CD4-positive, alpha-beta memory T cell (primary cell): ENCODE measurements at regions not wholly inside any gene's neighbourhood (a gene's known extent, or its start where the extent isn't known, plus 50 kb on each side); places are given as distances from the start of the nearest gene placed in this dataset.
A peak's percentile ranks its signal among the peaks of the same experiment; 100 is the strongest.

Source experiments
- CTCF ChIA-PET: fragments of 350-600 bp; sonication (Branson Sonifier 250); formaldehyde crosslinking; loops from one replicate; lab custom pipeline; 2021; ENCODE audit warnings: inconsistent platforms; ENCODE audit not compliant: partially characterized antibody; lab: Charles Lee
- POLR2A ChIA-PET: fragments of 350-600 bp; sonication (Branson Sonifier 250); formaldehyde crosslinking; loops from one replicate; lab custom pipeline; 2021; ENCODE audit not compliant: partially characterized antibody; lab: Charles Lee
- DNase-seq, 5 donors: peaks; one replicate each; pipeline versions ENCODE4 v3.0.0 to v3.0.0-alpha.2; 2020 to 2022; ENCODE audit warnings: mixed read lengths in 1 of 5
- H3K27ac ChIP-seq: one replicate; pipeline ENCODE4 v1.7.0; 2013; ENCODE audit warnings: low read depth, low read length
- H3K27me3 ChIP-seq: 2 replicates; pipeline ENCODE4 v1.7.0; 2013; ENCODE audit warnings: mild to moderate bottlenecking, low read length, moderate library complexity; ENCODE audit not compliant: insufficient read depth
- H3K36me3 ChIP-seq: 2 replicates; pipeline ENCODE4 v1.7.0; 2013; ENCODE audit warnings: mild to moderate bottlenecking, low read length, moderate library complexity; ENCODE audit not compliant: insufficient read depth
- H3K4me1 ChIP-seq: 2 replicates; pipeline ENCODE4 v1.7.0; 2013; ENCODE audit warnings: mild to moderate bottlenecking, low read length, moderate library complexity; ENCODE audit not compliant: insufficient read depth
- H3K4me3 ChIP-seq, 2 donors: one replicate each; pipeline ENCODE4 v1.7.0; 2013; ENCODE audit warnings: low read length in 2 of 2, mild to moderate bottlenecking in 1 of 2
- H3K9me3 ChIP-seq, 2 donors: one replicate each; pipeline ENCODE4 v1.7.0; 2013; ENCODE audit warnings: low read length in 2 of 2, control low read depth in 1 of 2; ENCODE audit not compliant: control insufficient read depth in 1 of 2
- H3K27ac Mint-ChIP-seq, 7 donors: one replicate each; pipeline ENCODE4 v1.8.0; 2020 to 2021; ENCODE audit warnings: mixed read lengths in 7 of 7, mild to moderate bottlenecking in 6 of 7, inconsistent platforms in 3 of 7, moderate library complexity in 3 of 7
- H3K27me3 Mint-ChIP-seq, 2 donors: one replicate each; pipeline ENCODE4 v1.8.0; 2020 to 2021; ENCODE audit warnings: mixed read lengths in 2 of 2
- H3K36me3 Mint-ChIP-seq, 2 donors: one replicate each; pipeline ENCODE4 v1.8.0; 2020 to 2021; ENCODE audit warnings: mixed read lengths in 2 of 2, inconsistent platforms in 1 of 2, mild to moderate bottlenecking in 1 of 2
- H3K4me1 Mint-ChIP-seq, 4 donors: one replicate each; pipeline ENCODE4 v1.8.0; 2020 to 2021; ENCODE audit warnings: mixed read lengths in 4 of 4, mild to moderate bottlenecking in 1 of 4
- H3K4me3 Mint-ChIP-seq, 8 donors: one replicate each; pipeline ENCODE4 v1.8.0; 2020 to 2021; ENCODE audit warnings: mixed read lengths in 8 of 8, mild to moderate bottlenecking in 7 of 8, moderate library complexity in 6 of 8, inconsistent platforms in 3 of 8
- H3K9me3 Mint-ChIP-seq, 8 donors: one replicate each; pipeline ENCODE4 v1.8.0; 2020 to 2021; ENCODE audit warnings: mixed read lengths in 8 of 8, mild to moderate bottlenecking in 5 of 8, inconsistent platforms in 3 of 8, moderate library complexity in 1 of 8
- intact Hi-C: fragments of 100-400 bp; cut with micrococcal nuclease; formaldehyde crosslinking; loops from one replicate; pipeline ENCODE4 v1.15.1; 2023

GRCh38 chr10:29946953-29947700 is 112.3 kb downstream of the JCAD start:
- no peaks in the 10 kb centered on the region for H3K9me3 ChIP-seq
- intact Hi-C loops, result no loop called here
- Mint-ChIP-seq H3K4me1 (no peaks in the 10 kb centered on the region), H3K36me3 (no peaks in the 10 kb centered on the region), H3K4me3 (no peak overlapping the region), H3K9me3 (no peaks in the 10 kb centered on the region), H3K27me3 (peaks cover 1 to 2% of the 10 kb centered on the region in 2 donors), H3K27ac (no peak overlapping the region)
- no peak overlapping the region for H3K4me3 ChIP-seq
- DNase-seq, result no peak
- no peak overlapping the region for H3K27ac ChIP-seq
- CTCF ChIA-PET, result no interaction called here
- POLR2A ChIA-PET, result no interaction called here
- no peaks in the 10 kb centered on the region for H3K27me3 ChIP-seq
- no peaks in the 10 kb centered on the region for H3K4me1 ChIP-seq
- H3K36me3 ChIP-seq, result no peaks in the 10 kb centered on the region

DNA sequence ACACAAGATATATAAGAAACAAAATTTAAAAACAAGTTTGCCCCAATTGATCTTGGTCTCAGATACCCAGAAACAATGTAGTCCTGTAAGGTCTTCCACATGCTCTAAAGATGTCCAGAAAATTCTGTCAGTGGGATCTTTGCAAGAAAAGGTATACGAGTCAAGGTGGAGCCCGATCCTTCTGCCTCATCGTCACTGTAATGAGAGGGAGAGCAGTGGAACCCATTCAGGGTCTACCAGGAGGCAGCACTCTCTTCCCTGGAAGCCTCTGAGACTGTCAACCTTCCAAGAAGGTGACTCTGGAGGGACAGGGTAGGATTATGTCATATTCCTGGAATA is 112.8 kb downstream of the JCAD start:
- no peak for DNase-seq
- no peaks in the 10 kb centered on the region for H3K27me3 ChIP-seq
- H3K27ac ChIP-seq, result no peak overlapping the region
- ChIA-PET POLR2A (no interaction called here), CTCF (no interaction called here)
- intact Hi-C loops, result no loop called here
- H3K4me1 Mint-ChIP-seq, result no peaks in the 10 kb centered on the region
- H3K4me3 ChIP-seq, result no peak overlapping the region
- H3K9me3 ChIP-seq, result no peaks in the 10 kb centered on the region
- H3K36me3 ChIP-seq, result no peaks in the 10 kb centered on the region
- H3K36me3 Mint-ChIP-seq, result no peaks in the 10 kb centered on the region
- no peaks in the 10 kb centered on the region for H3K9me3 Mint-ChIP-seq
- H3K4me3 Mint-ChIP-seq, result no peak overlapping the region
- no peaks in the 10 kb centered on the region for H3K4me1 ChIP-seq
- H3K27ac Mint-ChIP-seq, result no peak overlapping the region
- peaks cover 2% of the 10 kb centered on the region in 2 donors for H3K27me3 Mint-ChIP-seq

DNA sequence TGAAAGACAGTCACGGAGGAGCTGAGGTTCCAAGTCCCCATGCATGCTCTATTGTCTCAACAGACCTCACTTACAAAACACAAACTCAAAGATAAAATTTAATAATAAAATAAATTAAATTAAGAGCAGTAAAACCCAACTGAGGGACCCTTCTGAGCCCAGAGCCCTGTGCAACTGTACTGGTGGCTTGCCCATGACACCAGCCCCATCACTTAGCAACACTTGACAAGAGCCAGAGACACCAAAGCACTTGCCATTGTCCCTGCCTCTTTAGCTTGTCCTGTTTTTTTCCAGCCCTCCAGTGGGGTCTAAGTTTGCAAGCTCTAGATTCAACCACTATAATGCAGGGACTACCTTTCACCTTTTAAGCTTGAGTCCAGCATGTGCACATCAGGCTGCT is 117.9 kb downstream of the JCAD start:
- H3K4me1 ChIP-seq, result no peaks in the 10 kb centered on the region
- H3K9me3 ChIP-seq, result no peaks in the 10 kb centered on the region
- no peak overlapping the region for H3K4me3 ChIP-seq
- H3K9me3 Mint-ChIP-seq, result peaks cover 0 to 10% (median 4%) of the 10 kb centered on the region in 8 donors
- H3K27me3 ChIP-seq, result no peaks in the 10 kb centered on the region
- peaks cover 7 to 14% of the 10 kb centered on the region in 2 donors for H3K27me3 Mint-ChIP-seq
- no peak overlapping the region for H3K4me3 Mint-ChIP-seq
- DNase-seq, result no peak
- intact Hi-C loops, result no loop called here
- no peaks in the 10 kb centered on the region for H3K4me1 Mint-ChIP-seq
- H3K27ac ChIP-seq, result no peak overlapping the region
- POLR2A ChIA-PET, result no interaction called here
- H3K27ac Mint-ChIP-seq, result no peak overlapping the region
- no peaks in the 10 kb centered on the region for H3K36me3 ChIP-seq
- H3K36me3 Mint-ChIP-seq, result no peaks in the 10 kb centered on the region
- CTCF ChIA-PET, result no interaction called here

- Mint-ChIP-seq H3K36me3 (no peaks in the 10 kb centered on the region), H3K4me1 (no peaks in the 10 kb centered on the region), H3K27me3 (peaks cover 7 to 24% of the 10 kb centered on the region in 2 donors), H3K9me3 (peaks cover 0 to 11% (median 4%) of the 10 kb centered on the region in 8 donors), H3K27ac (peak overlapping the region in 1 of 7 donors; percentile 26), H3K4me3 (no peak overlapping the region)
- DNase-seq, result no peak
- H3K36me3 ChIP-seq, result no peaks in the 10 kb centered on the region
- no peaks in the 10 kb centered on the region for H3K27me3 ChIP-seq
- no peaks in the 10 kb centered on the region for H3K4me1 ChIP-seq
- H3K4me3 ChIP-seq, result no peak overlapping the region
- ChIA-PET CTCF (no interaction called here), POLR2A (no interaction called here)
- H3K9me3 ChIP-seq, result no peaks in the 10 kb centered on the region
- intact Hi-C loops, result no loop called here
- no peak overlapping the region for H3K27ac ChIP-seq
Observed at GRCh38 chr10:29932991-29933390, 126.4 kb downstream of the JCAD start.

DNA sequence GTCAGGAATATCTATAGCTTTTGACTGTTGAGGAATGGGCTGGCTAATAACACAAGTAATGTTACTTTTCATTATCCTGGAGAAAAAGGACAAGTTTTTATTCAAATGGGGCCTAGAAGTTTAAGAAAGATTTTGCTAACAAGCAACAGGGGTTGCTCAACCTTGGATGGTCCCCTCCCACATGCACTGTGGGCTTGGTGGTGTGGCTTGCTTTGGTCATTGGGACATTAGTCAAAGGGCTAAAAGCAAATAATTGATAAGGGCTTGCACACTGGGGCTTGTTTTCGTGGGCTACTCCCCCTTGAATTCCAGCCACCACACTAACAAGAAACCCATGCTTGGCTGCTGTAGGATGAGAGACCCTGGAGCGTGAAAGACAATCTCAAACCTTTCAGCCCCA is 127.6 kb downstream of the JCAD start:
- ChIA-PET CTCF (no interaction called here), POLR2A (no interaction called here)
- H3K4me1 Mint-ChIP-seq, result no peaks in the 10 kb centered on the region
- intact Hi-C loops, result no loop called here
- Histone ChIP-seq H3K36me3 (no peaks in the 10 kb centered on the region), H3K27me3 (no peaks in the 10 kb centered on the region), H3K4me1 (no peaks in the 10 kb centered on the region), H3K4me3 (no peak overlapping the region), H3K27ac (no peak overlapping the region), H3K9me3 (no peaks in the 10 kb centered on the region)
- no peaks in the 10 kb centered on the region for H3K36me3 Mint-ChIP-seq
- no peak for DNase-seq
- H3K4me3 Mint-ChIP-seq, result no peak overlapping the region
- H3K27me3 Mint-ChIP-seq, result peaks cover 8 to 21% of the 10 kb centered on the region in 2 donors
- H3K9me3 Mint-ChIP-seq, result peaks cover 0 to 11% (median 8%) of the 10 kb centered on the region in 8 donors
- no peak overlapping the region for H3K27ac Mint-ChIP-seq

DNA sequence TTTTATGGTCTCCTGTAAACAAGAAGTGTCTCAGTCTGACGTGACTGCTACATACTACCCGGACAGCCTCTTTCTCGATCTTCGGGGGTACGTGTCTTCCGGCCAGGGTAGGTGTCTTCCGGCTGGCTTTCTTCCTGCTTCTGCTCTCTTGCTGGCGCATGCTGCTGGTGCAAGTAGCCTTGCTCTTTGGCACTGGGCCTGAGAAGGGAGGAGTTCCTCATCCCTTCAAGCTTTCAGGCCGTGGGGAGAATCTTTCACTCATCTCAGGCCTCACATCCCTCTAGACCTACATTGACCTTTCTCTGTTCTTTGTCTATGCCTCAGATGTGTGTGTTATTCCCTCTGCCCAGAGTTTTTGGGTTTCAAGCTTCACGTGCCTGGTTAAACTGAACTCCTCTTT is 130.4 kb downstream of the JCAD start:
- POLR2A ChIA-PET, result no interaction called here

GRCh38 chr10:29926693-29927048 is 132.7 kb downstream of the JCAD start:
- peaks cover 12 to 18% of the 10 kb centered on the region in 2 donors for H3K27me3 Mint-ChIP-seq
- peaks cover 0 to 14% (median 7%) of the 10 kb centered on the region in 8 donors for H3K9me3 Mint-ChIP-seq
- H3K27ac Mint-ChIP-seq, result peak overlapping the region in 1 of 7 donors; percentile 18
- no peaks in the 10 kb centered on the region for H3K4me1 ChIP-seq
- no peaks in the 10 kb centered on the region for H3K36me3 Mint-ChIP-seq
- DNase-seq, result no peak
- no peak overlapping the region for H3K27ac ChIP-seq
- H3K4me1 Mint-ChIP-seq, result no peaks in the 10 kb centered on the region
- ChIA-PET POLR2A (no interaction called here), CTCF (no interaction called here)
- no peak overlapping the region for H3K4me3 ChIP-seq
- H3K4me3 Mint-ChIP-seq, result no peak overlapping the region
- no peaks in the 10 kb centered on the region for H3K36me3 ChIP-seq
- H3K27me3 ChIP-seq, result no peaks in the 10 kb centered on the region
- no peaks in the 10 kb centered on the region for H3K9me3 ChIP-seq
- intact Hi-C loops, result no loop called here

More for the DNA sequence above, 130.4 kb downstream of the JCAD start:
- Mint-ChIP-seq H3K9me3 (peaks cover 2 to 18% (median 8%) of the 10 kb centered on the region in 8 donors), H3K36me3 (no peaks in the 10 kb centered on the region), H3K27ac (no peak overlapping the region), H3K27me3 (peaks cover 7 to 16% of the 10 kb centered on the region in 2 donors), H3K4me3 (no peak overlapping the region), H3K4me1 (no peaks in the 10 kb centered on the region)
- no peak overlapping the region for H3K27ac ChIP-seq
- H3K4me3 ChIP-seq, result no peak overlapping the region
- no peak for DNase-seq
- H3K36me3 ChIP-seq, result no peaks in the 10 kb centered on the region
- CTCF ChIA-PET, result no interaction called here
- H3K4me1 ChIP-seq, result no peaks in the 10 kb centered on the region
- intact Hi-C loops, result no loop called here
- no peaks in the 10 kb centered on the region for H3K9me3 ChIP-seq
- no peaks in the 10 kb centered on the region for H3K27me3 ChIP-seq
